Stomach (tissue), 4 donors: ENCODE measurements at regions not wholly inside any gene's neighbourhood (a gene's known extent, or its start where the extent isn't known, plus 50 kb on each side); places are given as distances from the start of the nearest gene placed in this dataset.

Source experiments
- EP300 ChIP-seq: sonication (generic); formaldehyde crosslinking; IDR thresholded peaks from one replicate; pipeline ENCODE4 v1.6.1; 2017; ENCODE audit warnings: antibody characterized with exemption
- POLR2A ChIP-seq, 4 donors: fragments of 450-650 bp; IDR thresholded peaks; one replicate each; pipeline ENCODE4 v1.6.1; 2016; ENCODE audit warnings: antibody characterized with exemption in 4 of 4, control low read depth in 2 of 4, mild to moderate bottlenecking in 1 of 4, moderate library complexity in 1 of 4
- POLR2AphosphoS5 ChIP-seq, 3 donors: sonication (generic); formaldehyde crosslinking; IDR thresholded peaks; one replicate each; pipeline ENCODE4 v1.6.1; 2016; ENCODE audit warnings: antibody characterized with exemption in 3 of 3
- TF ChIP-seq, protein P1 (sequence below), 7 experiments: fragments of 450-650 bp in 4 of 7; fragments of 200-600 bp in 3 of 7; sonication (generic) in 3 of 7; IDR thresholded peaks; one replicate each; pipeline ENCODE4 v1.5.1; 2016 to 2019; ENCODE audit warnings: antibody characterized with exemption in 7 of 7, control low read depth in 2 of 7, mild to moderate bottlenecking in 1 of 7

DNA sequence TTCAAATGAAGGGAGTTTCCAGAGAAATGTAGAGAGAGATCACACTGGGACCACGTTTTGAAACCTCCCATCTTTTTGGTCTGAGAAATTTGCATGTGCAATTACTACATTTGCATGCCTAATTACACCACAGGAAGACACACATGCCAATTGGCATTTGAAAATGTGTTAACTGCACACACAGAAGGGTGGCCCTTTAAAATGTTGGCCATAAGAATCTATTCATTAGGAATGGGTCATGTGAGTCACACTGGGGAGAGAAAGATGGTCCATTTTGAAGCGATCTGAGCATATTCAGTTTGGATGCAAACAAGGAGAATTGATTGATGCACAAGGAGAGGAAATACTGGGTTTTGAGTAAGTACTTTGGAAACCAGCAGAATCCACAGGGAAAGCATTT is 1407.1 kb upstream of the ACVR2A start:
- TF ChIP-seq, protein P1, sequence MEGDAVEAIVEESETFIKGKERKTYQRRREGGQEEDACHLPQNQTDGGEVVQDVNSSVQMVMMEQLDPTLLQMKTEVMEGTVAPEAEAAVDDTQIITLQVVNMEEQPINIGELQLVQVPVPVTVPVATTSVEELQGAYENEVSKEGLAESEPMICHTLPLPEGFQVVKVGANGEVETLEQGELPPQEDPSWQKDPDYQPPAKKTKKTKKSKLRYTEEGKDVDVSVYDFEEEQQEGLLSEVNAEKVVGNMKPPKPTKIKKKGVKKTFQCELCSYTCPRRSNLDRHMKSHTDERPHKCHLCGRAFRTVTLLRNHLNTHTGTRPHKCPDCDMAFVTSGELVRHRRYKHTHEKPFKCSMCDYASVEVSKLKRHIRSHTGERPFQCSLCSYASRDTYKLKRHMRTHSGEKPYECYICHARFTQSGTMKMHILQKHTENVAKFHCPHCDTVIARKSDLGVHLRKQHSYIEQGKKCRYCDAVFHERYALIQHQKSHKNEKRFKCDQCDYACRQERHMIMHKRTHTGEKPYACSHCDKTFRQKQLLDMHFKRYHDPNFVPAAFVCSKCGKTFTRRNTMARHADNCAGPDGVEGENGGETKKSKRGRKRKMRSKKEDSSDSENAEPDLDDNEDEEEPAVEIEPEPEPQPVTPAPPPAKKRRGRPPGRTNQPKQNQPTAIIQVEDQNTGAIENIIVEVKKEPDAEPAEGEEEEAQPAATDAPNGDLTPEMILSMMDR (IDR thresholded peaks at IDR 0.05) = no peak
- TF ChIP-seq POLR2A (IDR thresholded peaks at IDR 0.05) (no peak), EP300 (no peak), POLR2AphosphoS5 (IDR thresholded peaks at IDR 0.05) (no peak)
